ENCODE measurements at regions not wholly inside any gene's neighbourhood (a gene's known extent, or its start where the extent isn't known, plus 50 kb on each side); places are given as distances from the start of the nearest gene placed in this dataset.

GRCh38 chr10:16280595-16280994, 156.2 kb upstream of the PTER start:
- Histone ChIP-seq H3K9me3 (no peaks in the 10 kb centered on the region), H3K4me3 (no peak overlapping the region), H3K27me3 (ENCODE audit: low read depth) (no peaks in the 10 kb centered on the region), H3K4me1 (no peaks in the 10 kb centered on the region), H3K36me3 (replicated peaks) (no peaks in the 10 kb centered on the region)
- in situ Hi-C loops (cut with MboI; ENCODE audit: low sequenced_read_pairs): no loop called here
- DNase-seq (ENCODE audit: low spot score in 2 of 2): no peak

DNA sequence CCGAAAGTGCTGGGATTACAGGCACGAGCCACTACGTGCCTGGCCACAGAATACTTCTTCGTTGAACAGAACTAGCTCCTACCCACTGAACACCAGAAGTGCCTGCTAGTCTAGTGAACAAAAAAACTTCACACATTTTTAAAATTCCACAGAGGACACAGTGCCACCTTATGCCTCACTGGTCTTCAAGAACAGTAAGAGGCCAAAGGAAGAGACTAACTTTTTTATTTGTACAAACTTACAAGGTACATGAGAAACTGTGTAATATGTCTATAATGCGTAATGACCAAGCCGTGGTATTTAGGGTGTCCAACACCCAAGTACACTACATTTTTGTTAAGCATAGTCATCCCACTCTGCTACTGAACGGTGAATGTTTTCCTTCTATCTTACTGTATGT, 144.4 kb upstream of the PTER start:
- no peak overlapping the region for H3K4me3 ChIP-seq
- H3K4me1 ChIP-seq: no peaks in the 10 kb centered on the region
- no peak for DNase-seq (ENCODE audit: low spot score in 2 of 2)
- in situ Hi-C loops (cut with MboI; ENCODE audit: low sequenced_read_pairs): no loop called here
- H3K36me3 ChIP-seq (replicated peaks): no peaks in the 10 kb centered on the region
- no peaks in the 10 kb centered on the region for H3K27me3 ChIP-seq (ENCODE audit: low read depth)
- H3K9me3 ChIP-seq: no peaks in the 10 kb centered on the region

- no peak for DNase-seq (ENCODE audit: low spot score in 2 of 2)
- in situ Hi-C loops (cut with MboI; ENCODE audit: low sequenced_read_pairs): no loop called here
- H3K4me1 ChIP-seq: no peaks in the 10 kb centered on the region
Observed at GRCh38 chr10:16297069-16297468, 139.7 kb upstream of the PTER start.

DNA sequence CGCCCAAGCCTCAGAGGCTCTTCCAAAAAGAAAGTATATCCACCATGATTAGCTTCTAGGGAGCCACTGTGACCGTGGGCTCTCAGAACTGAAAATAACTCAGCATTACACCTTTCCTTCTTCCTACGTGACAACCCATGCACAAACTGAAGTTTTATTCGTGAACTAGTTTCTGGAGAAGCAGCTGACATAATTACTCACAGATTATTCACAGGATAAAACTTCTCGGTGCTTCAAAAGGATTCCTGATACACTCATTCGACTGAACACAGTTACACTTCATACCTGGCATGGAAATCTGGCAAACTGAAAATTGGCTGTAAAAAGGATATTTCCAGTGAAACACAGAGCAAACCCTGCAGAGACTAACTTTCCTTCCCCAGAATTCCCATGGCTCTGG, 139.2 kb upstream of the PTER start:
- H3K4me1 ChIP-seq: no peaks in the 10 kb centered on the region
- no peaks in the 10 kb centered on the region for H3K27me3 ChIP-seq (ENCODE audit: low read depth)
- H3K36me3 ChIP-seq (replicated peaks): no peaks in the 10 kb centered on the region
- no peak overlapping the region for H3K4me3 ChIP-seq
- DNase-seq (ENCODE audit: low spot score in 2 of 2): no peak
- in situ Hi-C loops (cut with MboI; ENCODE audit: low sequenced_read_pairs): no loop called here
- H3K9me3 ChIP-seq: no peaks in the 10 kb centered on the region

More at GRCh38 chr10:16297069-16297468, 139.7 kb upstream of the PTER start:
- Histone ChIP-seq H3K4me3 (no peak overlapping the region), H3K36me3 (replicated peaks) (no peaks in the 10 kb centered on the region), H3K27me3 (ENCODE audit: low read depth) (no peaks in the 10 kb centered on the region), H3K9me3 (no peaks in the 10 kb centered on the region)

- in situ Hi-C loops (cut with MboI; ENCODE audit: low sequenced_read_pairs): no loop called here
- Histone ChIP-seq H3K36me3 (replicated peaks) (no peaks in the 10 kb centered on the region), H3K4me3 (no peak overlapping the region), H3K27me3 (ENCODE audit: low read depth) (no peaks in the 10 kb centered on the region), H3K9me3 (no peaks in the 10 kb centered on the region), H3K4me1 (no peaks in the 10 kb centered on the region)
- no peak for DNase-seq (ENCODE audit: low spot score in 2 of 2)
Observed at GRCh38 chr10:16304311-16304710, 132.5 kb upstream of the PTER start.

GRCh38 chr10:16310440-16310839, 126.4 kb upstream of the PTER start:
- in situ Hi-C loops (cut with MboI; ENCODE audit: low sequenced_read_pairs): no loop called here
- Histone ChIP-seq H3K27me3 (ENCODE audit: low read depth) (no peaks in the 10 kb centered on the region), H3K4me1 (no peaks in the 10 kb centered on the region), H3K9me3 (no peaks in the 10 kb centered on the region), H3K4me3 (no peak overlapping the region), H3K36me3 (replicated peaks) (no peaks in the 10 kb centered on the region)
- DNase-seq (ENCODE audit: low spot score in 2 of 2): no peak

GRCh38 chr10:16314259-16314658, 122.6 kb upstream of the PTER start:
- no peaks in the 10 kb centered on the region for H3K4me1 ChIP-seq
- H3K4me3 ChIP-seq: no peak overlapping the region
- H3K9me3 ChIP-seq: no peaks in the 10 kb centered on the region
- in situ Hi-C loops (cut with MboI; ENCODE audit: low sequenced_read_pairs): no loop called here
- no peaks in the 10 kb centered on the region for H3K27me3 ChIP-seq (ENCODE audit: low read depth)
- H3K36me3 ChIP-seq (replicated peaks): no peaks in the 10 kb centered on the region
- DNase-seq (ENCODE audit: low spot score in 2 of 2): no peak

DNA sequence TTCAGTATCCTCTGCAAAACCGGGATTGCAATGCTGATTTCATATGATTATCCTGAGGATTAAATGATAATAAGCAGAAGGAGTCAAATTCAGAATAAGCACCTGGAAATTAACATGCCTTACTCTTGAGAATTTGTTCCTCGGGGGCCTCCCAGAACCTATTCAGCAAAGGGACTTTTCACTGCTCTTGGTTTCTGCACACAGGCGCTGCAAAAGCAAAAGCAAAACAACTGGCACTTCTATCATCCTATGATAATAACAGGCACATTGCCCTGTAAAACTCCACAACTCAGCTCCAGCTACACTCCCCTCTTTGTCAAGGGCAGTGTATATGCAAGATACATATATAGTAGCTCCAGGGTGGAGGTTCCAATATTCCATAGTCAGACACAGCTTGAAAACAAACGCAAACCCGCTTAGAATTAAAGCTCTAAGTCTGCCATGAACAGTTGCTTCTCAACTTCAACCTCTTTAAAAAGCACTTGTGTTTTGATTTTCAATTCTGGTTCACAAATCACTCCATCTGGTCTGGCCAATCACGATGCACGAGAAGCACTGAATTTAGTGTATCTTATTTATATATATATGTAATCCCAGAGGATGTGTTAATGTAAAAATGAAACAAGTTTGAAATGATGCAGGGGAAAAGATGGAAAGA, 119.9 kb upstream of the PTER start:
- H3K36me3 ChIP-seq (replicated peaks): no peaks in the 10 kb centered on the region
- H3K4me1 ChIP-seq: no peaks in the 10 kb centered on the region
- in situ Hi-C loops (cut with MboI; ENCODE audit: low sequenced_read_pairs): no loop called here
- H3K9me3 ChIP-seq: no peaks in the 10 kb centered on the region
- DNase-seq (ENCODE audit: low spot score in 2 of 2): no peak
- H3K4me3 ChIP-seq: no peak overlapping the region
- no peaks in the 10 kb centered on the region for H3K27me3 ChIP-seq (ENCODE audit: low read depth)

- Histone ChIP-seq H3K4me3 (no peak overlapping the region), H3K4me1 (no peaks in the 10 kb centered on the region), H3K27me3 (ENCODE audit: low read depth) (no peaks in the 10 kb centered on the region), H3K36me3 (replicated peaks) (no peaks in the 10 kb centered on the region), H3K9me3 (no peaks in the 10 kb centered on the region)
- in situ Hi-C loops (cut with MboI; ENCODE audit: low sequenced_read_pairs): no loop called here
- DNase-seq (ENCODE audit: low spot score in 2 of 2): no peak
Observed at GRCh38 chr10:16341637-16342036, 95.2 kb upstream of the PTER start.

DNA sequence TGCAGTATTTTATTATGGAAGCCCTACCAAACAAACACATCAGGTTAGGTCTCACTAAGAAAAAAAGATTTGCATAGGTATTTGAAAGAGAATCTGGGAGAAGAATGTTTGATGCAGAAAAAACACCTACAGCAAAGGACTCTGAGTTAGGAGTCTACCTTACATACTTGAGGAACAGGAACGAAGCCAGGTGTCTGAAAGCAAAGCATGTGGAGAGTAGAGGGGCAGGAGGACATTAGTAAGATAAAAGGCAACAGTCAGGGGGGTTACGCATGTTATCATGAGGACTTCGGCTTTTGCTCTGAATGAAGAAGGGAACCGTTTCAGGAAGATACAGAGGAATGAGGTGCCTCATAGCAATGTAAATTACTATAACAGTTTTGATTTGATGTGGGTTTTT, 87.9 kb upstream of the PTER start:
- no peak for DNase-seq (ENCODE audit: low spot score in 2 of 2)
- Histone ChIP-seq H3K4me1 (no peaks in the 10 kb centered on the region), H3K36me3 (replicated peaks) (no peaks in the 10 kb centered on the region), H3K9me3 (no peaks in the 10 kb centered on the region), H3K27me3 (ENCODE audit: low read depth) (no peaks in the 10 kb centered on the region), H3K4me3 (no peak overlapping the region)
- in situ Hi-C loops (cut with MboI; ENCODE audit: low sequenced_read_pairs): no loop called here

DNA sequence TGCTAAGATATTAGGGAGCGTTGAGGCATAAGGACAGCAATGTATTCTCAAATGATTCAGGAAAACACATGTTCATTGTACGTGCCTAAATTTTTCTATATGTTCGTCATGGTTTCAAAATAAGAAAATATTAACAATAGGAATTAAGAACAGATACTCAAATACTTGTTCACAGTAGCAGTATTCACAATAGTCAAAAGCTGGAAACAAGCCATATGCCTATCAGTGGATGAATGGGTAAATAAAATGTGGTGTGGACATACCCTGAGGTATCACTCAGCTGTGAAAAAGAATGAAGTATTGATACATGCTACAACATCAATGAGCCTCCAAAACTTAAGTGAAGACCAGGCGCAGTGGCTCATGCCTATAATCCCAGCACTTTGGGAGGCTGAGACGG, 84.7 kb upstream of the PTER start:
- no peaks in the 10 kb centered on the region for H3K4me1 ChIP-seq
- no peak for DNase-seq (ENCODE audit: low spot score in 2 of 2)

GRCh38 chr10:16360001-16360400, 76.8 kb upstream of the PTER start:
- Histone ChIP-seq H3K36me3 (replicated peaks) (no peaks in the 10 kb centered on the region), H3K27me3 (ENCODE audit: low read depth) (no peaks in the 10 kb centered on the region), H3K4me3 (no peak overlapping the region), H3K4me1 (no peaks in the 10 kb centered on the region), H3K9me3 (no peaks in the 10 kb centered on the region; the same call in 1 of the 2 replicates)
- in situ Hi-C loops (cut with MboI; ENCODE audit: low sequenced_read_pairs): no loop called here
- no peak for DNase-seq (ENCODE audit: low spot score in 2 of 2)

More for the DNA sequence above, 84.7 kb upstream of the PTER start:
- in situ Hi-C loops (cut with MboI; ENCODE audit: low sequenced_read_pairs): no loop called here
- Histone ChIP-seq H3K36me3 (replicated peaks) (no peaks in the 10 kb centered on the region), H3K9me3 (no peaks in the 10 kb centered on the region), H3K4me3 (no peak overlapping the region), H3K27me3 (ENCODE audit: low read depth) (no peaks in the 10 kb centered on the region)

- in situ Hi-C loops (cut with MboI; ENCODE audit: low sequenced_read_pairs): no loop called here
- Histone ChIP-seq H3K4me3 (no peak overlapping the region), H3K9me3 (no peaks in the 10 kb centered on the region; the same call in 1 of the 2 replicates), H3K36me3 (replicated peaks) (no peaks in the 10 kb centered on the region), H3K27me3 (ENCODE audit: low read depth) (no peaks in the 10 kb centered on the region), H3K4me1 (no peaks in the 10 kb centered on the region)
- DNase-seq (ENCODE audit: low spot score in 2 of 2): no peak
Observed at GRCh38 chr10:16360425-16360824, 76.4 kb upstream of the PTER start.

DNA sequence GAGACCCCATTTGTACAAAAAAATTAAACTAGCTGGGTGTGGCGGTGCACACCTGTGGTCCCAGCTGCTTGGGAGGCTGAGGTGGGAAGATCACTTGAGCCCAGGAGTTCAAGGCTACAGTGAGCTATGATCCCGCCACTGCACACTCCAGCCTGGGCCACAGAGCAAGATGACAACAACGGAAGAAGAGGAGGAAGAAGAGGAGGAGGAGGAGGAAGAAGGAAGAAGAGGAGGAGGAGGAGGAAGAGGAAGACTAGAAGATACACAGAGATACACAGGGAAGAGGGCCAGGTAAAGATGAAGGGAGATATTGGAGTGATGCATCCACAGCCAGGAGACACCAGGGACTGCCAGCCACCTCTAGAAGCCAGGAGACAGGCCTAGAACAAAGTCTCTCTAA, 75.7 kb upstream of the PTER start:
- in situ Hi-C loops (cut with MboI; ENCODE audit: low sequenced_read_pairs): no loop called here
- H3K36me3 ChIP-seq (replicated peaks): no peaks in the 10 kb centered on the region
- DNase-seq (ENCODE audit: low spot score in 2 of 2): no peak
- no peaks in the 10 kb centered on the region; the same call in 1 of the 2 replicates for H3K9me3 ChIP-seq
- H3K4me1 ChIP-seq: no peaks in the 10 kb centered on the region
- no peaks in the 10 kb centered on the region for H3K27me3 ChIP-seq (ENCODE audit: low read depth)
- no peak overlapping the region for H3K4me3 ChIP-seq

DNA sequence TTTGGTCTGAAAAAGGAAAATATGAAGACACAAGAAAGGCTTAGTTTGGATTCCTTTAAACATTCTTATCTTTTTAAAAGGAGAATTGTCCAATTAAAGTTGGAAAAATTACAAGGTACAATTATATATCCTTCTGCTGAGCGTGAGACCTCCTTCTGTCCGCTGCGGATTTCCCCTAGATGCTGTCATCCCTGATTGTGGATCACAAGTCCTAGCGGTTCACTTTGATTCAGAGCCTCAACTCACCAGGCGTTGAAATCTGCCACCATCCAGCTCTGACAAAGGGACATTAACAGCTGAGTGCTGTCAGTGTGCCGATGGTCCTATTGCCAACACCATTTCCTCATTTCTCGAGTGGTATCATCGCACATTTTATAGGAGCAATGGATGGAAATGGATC, 73.1 kb upstream of the PTER start:
- no peaks in the 10 kb centered on the region; the same call in 1 of the 2 replicates for H3K9me3 ChIP-seq
- no peak for DNase-seq (ENCODE audit: low spot score in 2 of 2)
- H3K27me3 ChIP-seq (ENCODE audit: low read depth): no peaks in the 10 kb centered on the region
- H3K4me1 ChIP-seq: no peaks in the 10 kb centered on the region
- in situ Hi-C loops (cut with MboI; ENCODE audit: low sequenced_read_pairs): no loop called here
- H3K4me3 ChIP-seq: no peak overlapping the region
- H3K36me3 ChIP-seq (replicated peaks): no peaks in the 10 kb centered on the region
